ENCODE measurements at regions not wholly inside any gene's neighbourhood (a gene's known extent, or its start where the extent isn't known, plus 50 kb on each side); places are given as distances from the start of the nearest gene placed in this dataset.

GRCh38 chr3:31265646-31266428 is 266.9 kb upstream of the STT3B start:
- TF ChIP-seq CTCF (IDR thresholded peaks at IDR 0.05) (no peak), POLR2A (IDR thresholded peaks at IDR 0.05) (no peak)
